SU-DHL-6 (cell line): ENCODE measurements at regions not wholly inside any gene's neighbourhood (a gene's known extent, or its start where the extent isn't known, plus 50 kb on each side); places are given as distances from the start of the nearest gene placed in this dataset.

Source experiments
- H2AFZ ChIP-seq: fragments of 200-600 bp; sonication (generic); 2 replicates; pipeline ENCODE4 v1.6.1; 2014; ENCODE audit warnings: low read depth, mild to moderate bottlenecking, moderate library complexity, mixed read lengths, antibody characterized with exemption, low read length; ENCODE audit not compliant: severe bottlenecking
- H3F3A ChIP-seq: fragments of 200-600 bp; shearing (Covaris generic); 2 replicates; pipeline ENCODE4 v1.6.0; 2016; ENCODE audit warnings: antibody characterized with exemption, mild to moderate bottlenecking; ENCODE audit not compliant: insufficient read depth
- H3K27ac ChIP-seq: fragments of 200-600 bp; sonication (generic); 2 replicates; pipeline ENCODE4 v1.5.1; 2016; ENCODE audit warnings: low read depth, mild to moderate bottlenecking, low read length, moderate library complexity, mixed read lengths
- H3K27me3 ChIP-seq: fragments of 200-600 bp; sonication (generic), shearing (Covaris generic); 2 replicates; pipeline ENCODE4 v1.6.0; 2014; ENCODE audit warnings: mild to moderate bottlenecking, low read length
- H3K36me3 ChIP-seq: fragments of 200-600 bp; sonication (generic); 2 replicates; pipeline ENCODE4 v1.6.1; 2014; ENCODE audit warnings: mild to moderate bottlenecking, low read length, mixed read lengths
- H3K4me2 ChIP-seq: fragments of 300-600, 200-600 bp; shearing (Covaris generic), sonication (generic); 2 replicates; pipeline ENCODE4 v1.6.0; 2014; ENCODE audit warnings: low read length, low read depth, mild to moderate bottlenecking; ENCODE audit not compliant: poor library complexity, severe bottlenecking
- H3K4me3 ChIP-seq: fragments of 200-600 bp; sonication (generic); 2 replicates; pipeline ENCODE4 v1.5.1; 2014; ENCODE audit warnings: antibody characterized with exemption, low read length, mild to moderate bottlenecking, mixed read lengths; ENCODE audit not compliant: insufficient read depth, poor library complexity, severe bottlenecking
- H3K79me2 ChIP-seq: fragments of 200-600 bp; sonication (generic); 2 replicates; pipeline ENCODE4 v1.6.1; 2014; ENCODE audit warnings: mild to moderate bottlenecking, low read length, moderate library complexity; ENCODE audit not compliant: insufficient read depth
- H3K9ac ChIP-seq: fragments of 200-600 bp; sonication (generic); 2 replicates; pipeline ENCODE4 v1.7.0; 2014; ENCODE audit warnings: mild to moderate bottlenecking, low read length
- H3K9me2 ChIP-seq: fragments of 200-600 bp; sonication (generic); replicated peaks from 2 replicates; pipeline ENCODE4 v1.6.1; 2014; ENCODE audit warnings: low read length; ENCODE audit not compliant: insufficient read depth
- H3K9me3 ChIP-seq: fragments of 200-600 bp; sonication (generic); 2 replicates; pipeline ENCODE4 v1.6.1; 2014; ENCODE audit warnings: low read length, mixed read lengths; ENCODE audit not compliant: insufficient read depth
- H4K20me1 ChIP-seq: fragments of 200-600 bp; sonication (generic); 2 replicates; pipeline ENCODE4 v1.6.1; 2014; ENCODE audit warnings: low read depth, mild to moderate bottlenecking, antibody characterized with exemption, low read length, moderate library complexity, mixed read lengths
- CTCF ChIP-seq: fragments of 200-600 bp; sonication (generic); IDR thresholded peaks from one replicate; pipeline ENCODE4 v1.5.1; 2017; ENCODE audit warnings: antibody characterized with exemption, mild to moderate bottlenecking, low read length, moderate library complexity; ENCODE audit not compliant: insufficient read depth, poor library complexity, severe bottlenecking
- EZH2phosphoT487 ChIP-seq: fragments of 200-600 bp; sonication (generic), shearing (Covaris generic); conservative IDR thresholded peaks from 2 replicates; pipeline ENCODE4 v1.6.1; 2018; ENCODE audit warnings: mild to moderate bottlenecking, antibody characterized with exemption, low read length, moderate library complexity, mixed read lengths

GRCh38 chr4:59127006-59127405, 2016.8 kb upstream of the IGFBP7 start:
- H3F3A ChIP-seq = no peaks in the 10 kb centered on the region
- no peak for TF ChIP-seq CTCF
- no peak for TF ChIP-seq EZH2phosphoT487
- H2AFZ ChIP-seq = peak overlapping the region; percentile 54
- H3K9me2 ChIP-seq = no peaks in the 10 kb centered on the region
- H3K9ac ChIP-seq = no peak overlapping the region
- H4K20me1 ChIP-seq = no peaks in the 10 kb centered on the region
- no peak overlapping the region for H3K4me3 ChIP-seq
- no peak overlapping the region for H3K27ac ChIP-seq
- H3K27me3 ChIP-seq = no peaks in the 10 kb centered on the region
- H3K4me2 ChIP-seq = no peak overlapping the region
- H3K79me2 ChIP-seq = no peaks in the 10 kb centered on the region
- no peaks in the 10 kb centered on the region for H3K9me3 ChIP-seq
- no peaks in the 10 kb centered on the region for H3K36me3 ChIP-seq

GRCh38 chr4:59127743-59128142, 2017.6 kb upstream of the IGFBP7 start:
- Histone ChIP-seq H2AFZ (peak overlapping the region; percentile 57), H3K27ac (no peak overlapping the region), H3K9me2 (no peaks in the 10 kb centered on the region), H3K27me3 (no peaks in the 10 kb centered on the region), H3K9ac (no peak overlapping the region), H3K4me2 (no peak overlapping the region), H3K9me3 (no peaks in the 10 kb centered on the region), H4K20me1 (no peaks in the 10 kb centered on the region), H3K79me2 (no peaks in the 10 kb centered on the region), H3F3A (no peaks in the 10 kb centered on the region), H3K36me3 (no peaks in the 10 kb centered on the region), H3K4me3 (no peak overlapping the region)
- TF ChIP-seq EZH2phosphoT487 (no peak), CTCF (no peak)

- H3F3A ChIP-seq = no peaks in the 10 kb centered on the region
- no peaks in the 10 kb centered on the region for H3K9me3 ChIP-seq
- H3K27me3 ChIP-seq = no peaks in the 10 kb centered on the region
- no peaks in the 10 kb centered on the region for H3K36me3 ChIP-seq
- H3K9ac ChIP-seq = no peak overlapping the region
- no peaks in the 10 kb centered on the region for H3K9me2 ChIP-seq
- no peak for TF ChIP-seq EZH2phosphoT487
- no peak for TF ChIP-seq CTCF
- H3K27ac ChIP-seq = no peak overlapping the region
- H3K4me2 ChIP-seq = no peak overlapping the region
- H3K79me2 ChIP-seq = no peaks in the 10 kb centered on the region
- H2AFZ ChIP-seq = no peak overlapping the region
- no peak overlapping the region for H3K4me3 ChIP-seq
- no peaks in the 10 kb centered on the region for H4K20me1 ChIP-seq
Observed at GRCh38 chr4:59135248-59135985, 2025.2 kb upstream of the IGFBP7 start.
